MCF 10A (cell line): ENCODE measurements at regions not wholly inside any gene's neighbourhood (a gene's known extent, or its start where the extent isn't known, plus 50 kb on each side); places are given as distances from the start of the nearest gene placed in this dataset.

Source experiments
- BruUV-seq: library from RNA; stranded (reverse); fragments of 400-500 nt; replicated peaks from 2 replicates; lab custom pipeline; 2021; lab: Mats Ljungman, UMichigan
- CTCF ChIA-PET: fragments of 300-600 bp; sonication (Branson Sonifier 250); formaldehyde crosslinking; extraction: SDS; loops from one replicate; lab custom pipeline; 2021; ENCODE audit warnings: antibody characterized with exemption, inconsistent platforms; lab: Yijun Ruan, JAX
- POLR2A ChIA-PET: fragments of 300-600, 350-650 bp; sonication (Branson Sonifier 250); formaldehyde crosslinking; extraction: SDS; loops from one replicate; lab custom pipeline; 2020; ENCODE audit warnings: antibody characterized with exemption, inconsistent platforms; lab: Yijun Ruan, JAX
- DNase-seq: peaks from one replicate; pipeline ENCODE4 v3.0.0-alpha.2; 2018; ENCODE audit not compliant: unreplicated experiment
- H3K27ac Mint-ChIP-seq: one replicate; pipeline ENCODE4 v1.8.0; 2022; ENCODE audit warnings: mild to moderate bottlenecking, low read depth, mixed read lengths; ENCODE audit not compliant: unreplicated experiment
- H3K27me3 Mint-ChIP-seq: one replicate; pipeline ENCODE4 v1.8.0; 2022; ENCODE audit warnings: mixed read lengths; ENCODE audit not compliant: insufficient read depth, unreplicated experiment
- H3K36me3 Mint-ChIP-seq: one replicate; pipeline ENCODE4 v1.8.0; 2022; ENCODE audit warnings: mild to moderate bottlenecking, moderate library complexity, mixed read lengths; ENCODE audit not compliant: insufficient read depth, unreplicated experiment
- H3K4me1 Mint-ChIP-seq: one replicate; pipeline ENCODE4 v1.8.0; 2022; ENCODE audit warnings: mixed read lengths; ENCODE audit not compliant: insufficient read depth, unreplicated experiment
- H3K4me3 Mint-ChIP-seq: one replicate; pipeline ENCODE4 v1.8.0; 2022; ENCODE audit warnings: mild to moderate bottlenecking, moderate library complexity, mixed read lengths; ENCODE audit not compliant: unreplicated experiment
- H3K9me3 Mint-ChIP-seq: one replicate; pipeline ENCODE4 v1.8.0; 2022; ENCODE audit warnings: mixed read lengths; ENCODE audit not compliant: unreplicated experiment
- intact Hi-C: fragments of 100-400 bp; cut with micrococcal nuclease; formaldehyde crosslinking; loops from 2 replicates; pipeline ENCODE4 v1.14.1; 2022
- TF ChIP-seq, protein P1 (sequence below): fragments of 200-600 bp; IDR thresholded peaks from one replicate; pipeline ENCODE4 v1.8.0; 2022; ENCODE audit warnings: antibody characterized with exemption, mild to moderate bottlenecking; ENCODE audit not compliant: unreplicated experiment

DNA sequence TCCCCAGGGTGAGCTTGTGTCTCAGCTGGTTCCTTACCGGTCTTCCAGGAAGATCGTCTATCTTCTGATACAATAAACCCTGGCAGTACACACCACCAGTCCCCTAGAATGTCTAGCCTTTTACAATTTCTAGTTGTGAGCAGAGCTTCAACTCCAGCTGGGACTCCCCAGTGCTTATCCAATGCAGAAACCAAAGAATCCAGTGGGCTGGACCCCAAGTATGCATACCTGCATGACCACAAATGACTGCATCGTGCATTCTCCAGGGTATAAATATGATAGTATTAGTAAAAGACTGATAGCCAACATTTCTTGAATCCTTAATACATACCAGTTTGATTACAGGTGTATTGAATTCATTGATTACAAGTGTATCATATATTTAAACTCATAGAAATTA is 176.0 kb downstream of the SATB1 start:
- ChIA-PET CTCF (no interaction called here), POLR2A (no interaction called here)
- TF ChIP-seq, protein P1, sequence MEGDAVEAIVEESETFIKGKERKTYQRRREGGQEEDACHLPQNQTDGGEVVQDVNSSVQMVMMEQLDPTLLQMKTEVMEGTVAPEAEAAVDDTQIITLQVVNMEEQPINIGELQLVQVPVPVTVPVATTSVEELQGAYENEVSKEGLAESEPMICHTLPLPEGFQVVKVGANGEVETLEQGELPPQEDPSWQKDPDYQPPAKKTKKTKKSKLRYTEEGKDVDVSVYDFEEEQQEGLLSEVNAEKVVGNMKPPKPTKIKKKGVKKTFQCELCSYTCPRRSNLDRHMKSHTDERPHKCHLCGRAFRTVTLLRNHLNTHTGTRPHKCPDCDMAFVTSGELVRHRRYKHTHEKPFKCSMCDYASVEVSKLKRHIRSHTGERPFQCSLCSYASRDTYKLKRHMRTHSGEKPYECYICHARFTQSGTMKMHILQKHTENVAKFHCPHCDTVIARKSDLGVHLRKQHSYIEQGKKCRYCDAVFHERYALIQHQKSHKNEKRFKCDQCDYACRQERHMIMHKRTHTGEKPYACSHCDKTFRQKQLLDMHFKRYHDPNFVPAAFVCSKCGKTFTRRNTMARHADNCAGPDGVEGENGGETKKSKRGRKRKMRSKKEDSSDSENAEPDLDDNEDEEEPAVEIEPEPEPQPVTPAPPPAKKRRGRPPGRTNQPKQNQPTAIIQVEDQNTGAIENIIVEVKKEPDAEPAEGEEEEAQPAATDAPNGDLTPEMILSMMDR, result no peak
- no peak for DNase-seq
- no TSS peak for BruUV-seq
- Mint-ChIP-seq H3K27ac (no peak overlapping the region), H3K4me1 (peaks cover 6% of the 10 kb centered on the region), H3K27me3 (no peaks in the 10 kb centered on the region), H3K4me3 (no peak overlapping the region), H3K9me3 (no peaks in the 10 kb centered on the region), H3K36me3 (no peaks in the 10 kb centered on the region)
- intact Hi-C loops, result no loop called here

DNA sequence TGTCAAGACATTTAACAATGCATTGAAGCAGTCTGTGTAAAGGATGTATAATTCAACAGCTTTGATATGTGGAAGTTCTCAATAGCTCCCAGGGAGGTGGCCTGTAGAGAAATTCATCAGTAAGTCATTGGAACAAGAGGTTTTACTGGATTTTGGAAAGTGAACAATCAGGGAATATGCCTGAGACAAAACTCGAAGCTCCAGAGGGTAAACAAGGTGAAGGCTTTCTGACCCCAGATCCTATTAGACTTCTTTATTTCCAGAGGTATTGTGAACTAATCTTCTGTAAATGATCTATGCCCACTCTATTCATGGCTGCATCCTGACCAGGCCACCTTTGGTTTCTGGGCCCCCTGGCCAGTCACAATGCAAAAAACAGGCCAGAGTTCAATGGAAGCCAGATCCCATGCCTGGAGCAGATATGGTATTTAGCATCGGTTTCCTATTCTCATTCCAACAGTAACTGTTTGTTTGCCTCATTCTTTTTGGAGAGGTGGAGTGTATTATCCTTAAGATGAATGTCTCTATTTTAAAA is 177.3 kb downstream of the SATB1 start:
- H3K4me1 Mint-ChIP-seq, result peaks cover 6% of the 10 kb centered on the region
- ChIA-PET POLR2A (no interaction called here), CTCF (interaction anchor here (0.7 to 1.7 kb wide), 2 partner anchors 17 to 47 kb away, joined by 3 to 5 read pairs; no protein-coding TSS in a partner anchor)
- no peak overlapping the region for H3K27ac Mint-ChIP-seq
- no peak for DNase-seq
- H3K36me3 Mint-ChIP-seq, result no peaks in the 10 kb centered on the region
- H3K27me3 Mint-ChIP-seq, result no peaks in the 10 kb centered on the region
- TF ChIP-seq, protein P1, result no peak
- intact Hi-C loops, result no loop called here
- no peak overlapping the region for H3K4me3 Mint-ChIP-seq
- BruUV-seq, result no TSS peak
- no peaks in the 10 kb centered on the region for H3K9me3 Mint-ChIP-seq

DNA sequence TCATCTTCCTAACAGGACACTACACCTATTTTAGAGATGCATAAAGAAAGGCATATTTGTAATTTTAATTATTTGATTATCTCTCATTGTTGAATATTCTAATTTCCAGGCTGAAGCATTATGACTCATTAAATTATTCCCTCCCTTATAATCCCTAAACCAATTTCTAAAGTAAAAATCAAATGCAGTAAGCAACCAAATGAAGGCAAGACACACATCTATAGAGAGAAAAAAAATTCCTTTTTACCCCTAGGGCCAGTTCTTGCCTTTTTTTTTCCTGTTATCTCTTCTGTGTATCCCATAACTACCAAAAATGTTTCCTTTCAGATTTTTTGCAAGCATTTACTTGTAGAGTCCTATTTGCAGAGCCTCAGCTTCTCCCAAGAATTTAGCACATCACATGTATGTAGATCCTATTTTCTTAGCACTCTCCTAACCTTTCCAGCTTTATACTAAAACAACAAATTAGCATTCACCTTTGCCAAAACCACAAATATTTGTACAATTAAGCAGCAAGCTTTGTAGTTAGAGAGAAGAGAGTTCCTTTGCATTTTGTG is 177.9 kb downstream of the SATB1 start:
- H3K4me3 Mint-ChIP-seq, result no peak overlapping the region
- no peaks in the 10 kb centered on the region for H3K27me3 Mint-ChIP-seq
- H3K36me3 Mint-ChIP-seq, result no peaks in the 10 kb centered on the region
- BruUV-seq, result no TSS peak
- POLR2A ChIA-PET, result no interaction called here
- H3K9me3 Mint-ChIP-seq, result no peaks in the 10 kb centered on the region
- DNase-seq, result no peak
- H3K27ac Mint-ChIP-seq, result no peak overlapping the region
- peaks cover 6% of the 10 kb centered on the region for H3K4me1 Mint-ChIP-seq
- TF ChIP-seq, protein P1, result no peak
- intact Hi-C loops, result no loop called here
- CTCF ChIA-PET, result interaction anchor here (0.7 to 1.7 kb wide), 3 partner anchors 18 to 142 kb away, joined by 3 to 5 read pairs (median 3); no protein-coding TSS in a partner anchor

DNA sequence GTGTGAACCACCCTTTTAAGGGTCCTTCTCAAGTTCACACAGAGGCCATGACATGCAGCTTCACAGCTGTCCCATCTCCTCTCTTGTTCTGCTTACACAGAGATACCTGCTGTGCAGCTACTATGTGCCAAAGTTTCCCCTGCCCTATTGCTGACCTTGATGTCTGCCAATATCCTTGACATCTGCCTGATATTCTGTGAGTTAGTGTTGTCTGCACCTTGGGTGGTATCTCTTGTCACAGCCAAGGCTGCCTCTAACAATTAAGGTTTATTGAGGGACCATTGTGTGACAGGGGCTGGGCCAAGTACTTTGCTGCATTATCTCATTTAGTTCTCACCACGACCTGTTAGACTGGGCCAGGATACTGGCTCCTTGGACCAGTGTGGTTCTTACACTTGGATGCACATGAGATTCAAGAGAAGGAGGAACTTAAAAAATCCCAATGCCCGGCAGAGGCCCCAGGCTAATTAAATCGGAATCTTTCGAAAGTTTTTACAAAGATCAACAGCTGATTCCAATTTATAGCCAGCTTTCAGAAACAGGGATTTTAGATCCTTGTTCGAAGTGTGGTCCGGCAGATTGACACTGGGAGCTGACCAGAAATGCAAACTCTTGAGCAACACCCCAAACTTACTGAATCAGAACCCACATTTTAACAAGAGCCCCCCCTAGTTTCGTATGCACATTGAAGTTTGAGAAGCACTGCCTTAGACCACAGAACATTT is 178.6 kb downstream of the SATB1 start:
- intact Hi-C loops, result no loop called here
- H3K4me3 Mint-ChIP-seq, result no peak overlapping the region
- no TSS peak for BruUV-seq
- peaks cover 6% of the 10 kb centered on the region for H3K4me1 Mint-ChIP-seq
- no peaks in the 10 kb centered on the region for H3K9me3 Mint-ChIP-seq
- TF ChIP-seq, protein P1, result no peak
- no peaks in the 10 kb centered on the region for H3K27me3 Mint-ChIP-seq
- H3K36me3 Mint-ChIP-seq, result no peaks in the 10 kb centered on the region
- H3K27ac Mint-ChIP-seq, result no peak overlapping the region
- no peak for DNase-seq
- CTCF ChIA-PET, result interaction anchor here (0.6 to 1.1 kb wide), 2 partner anchors 143 to 513 kb away, joined by 3 read pairs; no protein-coding TSS in a partner anchor
- POLR2A ChIA-PET, result no interaction called here
